Keratinocyte (primary cell): ENCODE measurements at regions not wholly inside any gene's neighbourhood (a gene's known extent, or its start where the extent isn't known, plus 50 kb on each side); places are given as distances from the start of the nearest gene placed in this dataset.

Source experiments
- DNase-seq: peaks from one replicate; pipeline ENCODE4 v3.0.0-alpha.2; 2011; ENCODE audit warnings: low read depth, missing footprints, low spot score
- FAIRE-seq: peaks from 2 replicates; lab custom pipeline; 2011; peaks lifted over from hg19 to GRCh38; lab: Jason Lieb, UNC
- H2AFZ ChIP-seq: 2 replicates; pipeline ENCODE4 v1.6.0; 2012; ENCODE audit warnings: low read length, control low read depth, inconsistent platforms; ENCODE audit not compliant: control insufficient read depth
- H3K27ac ChIP-seq: 2 replicates; pipeline ENCODE4 v1.5.1; 2011; ENCODE audit warnings: low read length; ENCODE audit not compliant: control insufficient read depth, insufficient read depth
- H3K27me3 ChIP-seq: 3 replicates; pipeline ENCODE4 v1.6.0; 2011; ENCODE audit warnings: low read length; ENCODE audit not compliant: control insufficient read depth, insufficient read depth; ENCODE audit errors: extremely low read depth
- H3K36me3 ChIP-seq, 2 experiments: 2 replicates in 1 of 2; 3 replicates in 1 of 2; pipeline ENCODE4 v1.5.1; 2011; ENCODE audit warnings: low read length in 2 of 2, mild to moderate bottlenecking in 1 of 2; ENCODE audit not compliant: control insufficient read depth in 2 of 2, insufficient read depth in 2 of 2; ENCODE audit errors: extremely low read depth in 1 of 2
- H3K4me1 ChIP-seq: 3 replicates; pipeline ENCODE4 v1.5.1; 2011; ENCODE audit warnings: low read length; ENCODE audit not compliant: control insufficient read depth, insufficient read depth; ENCODE audit errors: extremely low read depth
- H3K4me2 ChIP-seq: 3 replicates; pipeline ENCODE4 v1.6.0; 2011; ENCODE audit warnings: low read depth, low read length; ENCODE audit not compliant: control insufficient read depth, insufficient read depth; ENCODE audit errors: extremely low read depth
- H3K4me3 ChIP-seq, 3 experiments: fragments of 200-600 bp in 1 of 3; sonication (generic) in 1 of 3; 2 replicates in 2 of 3; 3 replicates in 1 of 3; pipeline ENCODE4 v1.5.1; 2011 to 2016; ENCODE audit warnings: low read length in 3 of 3, mild to moderate bottlenecking in 3 of 3, control low read depth in 2 of 3, inconsistent platforms in 1 of 3, low read depth in 1 of 3, mixed read lengths in 1 of 3, mixed run types in 1 of 3, moderate library complexity in 1 of 3; ENCODE audit not compliant: control insufficient read depth in 2 of 3, insufficient read depth in 2 of 3; ENCODE audit errors: extremely low read depth in 1 of 3
- H3K79me2 ChIP-seq: 2 replicates; pipeline ENCODE4 v1.6.0; 2012; ENCODE audit warnings: low read length; ENCODE audit not compliant: control insufficient read depth, insufficient read depth
- H3K9ac ChIP-seq: 3 replicates; pipeline ENCODE4 v1.6.0; 2011; ENCODE audit warnings: low read length; ENCODE audit not compliant: control insufficient read depth, insufficient read depth; ENCODE audit errors: extremely low read depth
- H3K9me1 ChIP-seq: 3 replicates; pipeline ENCODE4 v1.6.0; 2011; ENCODE audit warnings: low read length; ENCODE audit not compliant: control insufficient read depth, insufficient read depth; ENCODE audit errors: extremely low read depth
- H3K9me3 ChIP-seq: 2 replicates; pipeline ENCODE4 v1.5.1; 2012; ENCODE audit warnings: low read depth, low read length; ENCODE audit not compliant: control insufficient read depth
- H4K20me1 ChIP-seq: 3 replicates; pipeline ENCODE4 v1.6.0; 2011; ENCODE audit warnings: low read length; ENCODE audit not compliant: control insufficient read depth, insufficient read depth; ENCODE audit errors: extremely low read depth
- CTCF ChIP-seq, 3 experiments: IDR thresholded peaks in 1 of 3; conservative IDR thresholded peaks in 1 of 3; optimal IDR thresholded peaks in 1 of 3; 2 replicates in 2 of 3; 3 replicates in 1 of 3; pipeline versions ENCODE3 to v1.5.1; 2011; ENCODE audit warnings: low read length in 3 of 3, mild to moderate bottlenecking in 3 of 3, moderate library complexity in 2 of 3, control low read depth in 1 of 3, inconsistent platforms in 1 of 3; ENCODE audit not compliant: insufficient read depth in 2 of 3; ENCODE audit errors: extremely low read depth in 1 of 3
- EZH2 ChIP-seq: IDR thresholded peaks from one replicate; pipeline ENCODE4 v1.6.1; 2012; ENCODE audit warnings: inconsistent platforms, mild to moderate bottlenecking, low read length, moderate library complexity
- dilution Hi-C: fragments of 300-500 bp; cut with MboI; formaldehyde crosslinking; loops from one replicate; pipeline ENCODE4 v1.7.0; 2020; ENCODE audit warnings: low sequenced_read_pairs; ENCODE audit not compliant: extremely low pct_ligation_motif_present

- H3K4me3 ChIP-seq, result no peak overlapping the region
- H3K9ac ChIP-seq, result no peak overlapping the region
- FAIRE-seq (no peak), DNase-seq (no peak)
- H3K79me2 ChIP-seq, result no peaks in the 10 kb centered on the region
- no peaks in the 10 kb centered on the region for H3K27me3 ChIP-seq
- dilution Hi-C loops, result no loop called here
- H2AFZ ChIP-seq, result no peak overlapping the region
- H3K9me1 ChIP-seq, result no peaks in the 10 kb centered on the region
- no peak for TF ChIP-seq EZH2
- no peak for TF ChIP-seq CTCF (optimal IDR thresholded peaks at IDR 0.05 in 1 of 3, IDR thresholded peaks at IDR 0.05 in 1 of 3, conservative IDR thresholded peaks at IDR 0.05 in 1 of 3; ENCODE audit: extremely low read depth in 1 of 3, insufficient read depth in 2 of 3, low read length in 3 of 3)
- no peaks in the 10 kb centered on the region for H3K9me3 ChIP-seq
- no peak overlapping the region for H3K27ac ChIP-seq
- peaks cover 8% of the 10 kb centered on the region for H4K20me1 ChIP-seq
- peaks cover 5% of the 10 kb centered on the region for H3K4me1 ChIP-seq
- no peak overlapping the region for H3K4me2 ChIP-seq
- H3K36me3 ChIP-seq, result peaks cover 27 to 37% of the 10 kb centered on the region in 2 experiments
Measured at GRCh38 chr12:124446364-124446763, 121.0 kb downstream of the NCOR2 start.

- Histone ChIP-seq H3K9me3 (no peaks in the 10 kb centered on the region), H3K27ac (no peak overlapping the region), H3K36me3 (peaks cover 25 to 38% of the 10 kb centered on the region in 2 experiments), H3K9ac (no peak overlapping the region), H3K4me3 (no peak overlapping the region), H3K27me3 (no peaks in the 10 kb centered on the region), H3K9me1 (no peaks in the 10 kb centered on the region), H3K79me2 (no peaks in the 10 kb centered on the region), H4K20me1 (peaks cover 8% of the 10 kb centered on the region), H3K4me1 (peaks cover 7% of the 10 kb centered on the region), H2AFZ (no peak overlapping the region), H3K4me2 (no peak overlapping the region)
- no peak for TF ChIP-seq CTCF (optimal IDR thresholded peaks at IDR 0.05 in 1 of 3, IDR thresholded peaks at IDR 0.05 in 1 of 3, conservative IDR thresholded peaks at IDR 0.05 in 1 of 3; ENCODE audit: extremely low read depth in 1 of 3, insufficient read depth in 2 of 3, low read length in 3 of 3)
- no peak for TF ChIP-seq EZH2
- DNase-seq (no peak), FAIRE-seq (no peak)
- dilution Hi-C loops, result no loop called here
Measured at GRCh38 chr12:124445826-124446225, 121.6 kb downstream of the NCOR2 start.
